ENCODE measurements at regions not wholly inside any gene's neighbourhood (a gene's known extent, or its start where the extent isn't known, plus 50 kb on each side); places are given as distances from the start of the nearest gene placed in this dataset.

DNA sequence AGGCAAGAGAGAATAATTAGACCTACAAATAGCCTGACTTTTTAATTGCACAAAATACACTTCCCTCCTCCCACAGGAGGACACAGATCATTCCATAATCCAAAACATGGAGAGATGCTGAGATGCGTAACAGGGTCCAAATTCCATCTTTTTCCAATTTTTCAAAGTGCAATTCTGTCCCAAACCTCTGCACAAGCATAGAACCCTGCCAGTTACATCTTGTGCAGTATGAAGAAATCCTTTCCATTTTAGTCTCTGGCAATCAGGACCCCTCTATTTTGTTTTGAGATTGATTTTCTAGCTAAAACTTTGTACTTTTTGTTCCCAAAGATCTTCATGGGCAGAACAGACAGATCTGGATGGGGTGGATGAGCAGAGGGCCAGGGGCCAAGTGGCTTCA is 209.2 kb downstream of the B3GLCT start:
- Histone ChIP-seq H3K36me3 (ENCODE audit: control insufficient read depth in 2 of 2, extremely low read depth in 1 of 2, insufficient read depth in 2 of 2, low read length in 2 of 2) (no peaks in the 10 kb centered on the region), H2AFZ (ENCODE audit: control insufficient read depth, low read length) (no peak overlapping the region), H4K20me1 (ENCODE audit: control insufficient read depth, extremely low read depth, insufficient read depth, low read length) (no peaks in the 10 kb centered on the region), H3K4me3 (ENCODE audit: control insufficient read depth in 2 of 3, extremely low read depth in 1 of 3, insufficient read depth in 2 of 3, low read depth in 1 of 3, low read length in 3 of 3) (no peak overlapping the region), H3K4me1 (ENCODE audit: control insufficient read depth, extremely low read depth, insufficient read depth, low read length) (no peaks in the 10 kb centered on the region), H3K9me1 (ENCODE audit: control insufficient read depth, extremely low read depth, insufficient read depth, low read length) (no peaks in the 10 kb centered on the region), H3K79me2 (ENCODE audit: control insufficient read depth, insufficient read depth, low read length) (no peaks in the 10 kb centered on the region), H3K4me2 (ENCODE audit: control insufficient read depth, extremely low read depth, insufficient read depth, low read depth, low read length) (no peak overlapping the region), H3K9ac (ENCODE audit: control insufficient read depth, extremely low read depth, insufficient read depth, low read length) (no peak overlapping the region), H3K27ac (ENCODE audit: control insufficient read depth, insufficient read depth, low read length) (no peak overlapping the region), H3K27me3 (ENCODE audit: control insufficient read depth, extremely low read depth, insufficient read depth, low read length) (no peaks in the 10 kb centered on the region), H3K9me3 (ENCODE audit: control insufficient read depth, low read depth, low read length) (no peaks in the 10 kb centered on the region)
- dilution Hi-C loops (cut with MboI; ENCODE audit: extremely low pct_ligation_motif_present, low sequenced_read_pairs) = loop anchor here (25.0 kb wide), 1 partner anchor 172 kb away; no protein-coding TSS in a partner anchor
- TF ChIP-seq CTCF (optimal IDR thresholded peaks at IDR 0.05 in 1 of 3, IDR thresholded peaks at IDR 0.05 in 1 of 3, conservative IDR thresholded peaks at IDR 0.05 in 1 of 3; ENCODE audit: extremely low read depth in 1 of 3, insufficient read depth in 2 of 3, low read length in 3 of 3) (no peak), EZH2 (IDR thresholded peaks at IDR 0.05; ENCODE audit: low read length) (no peak)
- FAIRE-seq (no peak), DNase-seq (ENCODE audit: low read depth, low spot score) (no peak)

DNA sequence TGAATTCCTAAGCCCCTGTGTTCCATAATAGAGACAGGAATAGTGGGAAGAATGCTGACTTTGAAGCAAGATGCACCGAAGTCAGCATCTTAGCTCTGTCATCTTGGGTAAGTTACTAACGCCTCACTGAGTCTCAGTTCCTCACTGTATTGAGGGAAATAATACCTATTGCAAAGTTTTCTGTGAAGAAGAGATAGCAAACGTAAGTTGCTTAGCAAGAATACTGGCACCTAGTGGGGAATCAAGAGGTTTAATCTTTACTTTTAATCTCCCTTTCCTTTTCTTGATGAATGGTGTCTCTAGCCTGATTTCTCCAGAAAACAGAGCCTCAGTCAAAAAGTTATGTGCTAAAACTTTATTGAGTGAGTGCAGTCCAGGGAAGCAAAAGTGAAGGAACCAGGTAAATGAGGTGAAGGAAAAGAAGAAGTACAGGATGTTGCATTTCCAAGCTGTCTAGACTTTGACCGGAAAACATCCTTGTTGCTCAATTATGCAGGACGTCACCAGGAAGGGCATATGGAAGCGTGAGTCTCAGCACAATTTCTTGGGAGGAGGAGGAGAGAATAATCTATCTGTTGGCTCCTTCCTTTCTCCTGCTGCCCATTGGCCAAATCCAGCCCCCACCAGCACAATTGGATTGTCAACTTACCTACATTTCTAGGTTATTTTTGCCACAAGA is 210.0 kb downstream of the B3GLCT start:
- no peak for DNase-seq (ENCODE audit: low read depth, low spot score)

More for the DNA sequence above, 210.0 kb downstream of the B3GLCT start:
- H2AFZ ChIP-seq (ENCODE audit: control insufficient read depth, low read length) = no peak overlapping the region
- no peaks in the 10 kb centered on the region for H3K9me1 ChIP-seq (ENCODE audit: control insufficient read depth, extremely low read depth, insufficient read depth, low read length)
- H3K36me3 ChIP-seq (ENCODE audit: control insufficient read depth in 2 of 2, extremely low read depth in 1 of 2, insufficient read depth in 2 of 2, low read length in 2 of 2) = no peaks in the 10 kb centered on the region
- no peak overlapping the region for H3K9ac ChIP-seq (ENCODE audit: control insufficient read depth, extremely low read depth, insufficient read depth, low read length)
- H3K27ac ChIP-seq (ENCODE audit: control insufficient read depth, insufficient read depth, low read length) = no peak overlapping the region
- H3K4me1 ChIP-seq (ENCODE audit: control insufficient read depth, extremely low read depth, insufficient read depth, low read length) = no peaks in the 10 kb centered on the region
- H3K9me3 ChIP-seq (ENCODE audit: control insufficient read depth, low read depth, low read length) = no peaks in the 10 kb centered on the region
- no peaks in the 10 kb centered on the region for H3K79me2 ChIP-seq (ENCODE audit: control insufficient read depth, insufficient read depth, low read length)
- TF ChIP-seq CTCF (optimal IDR thresholded peaks at IDR 0.05 in 1 of 3, IDR thresholded peaks at IDR 0.05 in 1 of 3, conservative IDR thresholded peaks at IDR 0.05 in 1 of 3; ENCODE audit: extremely low read depth in 1 of 3, insufficient read depth in 2 of 3, low read length in 3 of 3) = peak in 2 of 3 experiments; percentile 27
- no peak for TF ChIP-seq EZH2 (IDR thresholded peaks at IDR 0.05; ENCODE audit: low read length)
- H3K4me2 ChIP-seq (ENCODE audit: control insufficient read depth, extremely low read depth, insufficient read depth, low read depth, low read length) = no peak overlapping the region
- dilution Hi-C loops (cut with MboI; ENCODE audit: extremely low pct_ligation_motif_present, low sequenced_read_pairs) = loop anchor here (25.0 kb wide), 1 partner anchor 173 kb away; no protein-coding TSS in a partner anchor
- FAIRE-seq = no peak
- H4K20me1 ChIP-seq (ENCODE audit: control insufficient read depth, extremely low read depth, insufficient read depth, low read length) = no peaks in the 10 kb centered on the region
- peaks cover 3% of the 10 kb centered on the region for H3K27me3 ChIP-seq (ENCODE audit: control insufficient read depth, extremely low read depth, insufficient read depth, low read length)
- H3K4me3 ChIP-seq (ENCODE audit: control insufficient read depth in 2 of 3, extremely low read depth in 1 of 3, insufficient read depth in 2 of 3, low read depth in 1 of 3, low read length in 3 of 3) = no peak overlapping the region

All from keratinocyte (primary cell).